GM21825 (cell line): ENCODE measurements at regions not wholly inside any gene's neighbourhood (a gene's known extent, or its start where the extent isn't known, plus 50 kb on each side); places are given as distances from the start of the nearest gene placed in this dataset.

ENCODE experiments used
- ATAC-seq: cut with Tn5 transposase; IDR thresholded peaks from one replicate; pipeline ENCODE4 v1.9.1; 2021; ENCODE audit warnings: mild to moderate bottlenecking, moderate library complexity; ENCODE audit not compliant: unreplicated experiment

GRCh38 chr6:9957215-9957759 is 457.6 kb downstream of the TFAP2A start:
- ATAC-seq = no peak

- no peak for ATAC-seq
Observed at GRCh38 chr6:9948678-9949077, 466.2 kb downstream of the TFAP2A start.

GRCh38 chr6:9943986-9944385 is 470.9 kb downstream of the TFAP2A start:
- no peak for ATAC-seq

- no peak for ATAC-seq
Observed at GRCh38 chr6:9943026-9943425, 471.8 kb downstream of the TFAP2A start.

GRCh38 chr6:9942131-9942530 is 472.7 kb downstream of the TFAP2A start:
- no peak for ATAC-seq

GRCh38 chr6:9938801-9939200 is 476.1 kb downstream of the TFAP2A start:
- ATAC-seq = no peak

GRCh38 chr6:9937031-9937763 is 477.7 kb downstream of the TFAP2A start:
- ATAC-seq = no peak

GRCh38 chr6:9936551-9936950 is 478.3 kb downstream of the TFAP2A start:
- ATAC-seq = no peak

GRCh38 chr6:9933677-9934076 is 481.2 kb downstream of the TFAP2A start:
- no peak for ATAC-seq

- ATAC-seq = no peak
Observed at GRCh38 chr6:9927275-9927674, 487.6 kb downstream of the TFAP2A start.

GRCh38 chr6:9924971-9925370 is 489.9 kb downstream of the TFAP2A start:
- ATAC-seq = no peak

- no peak for ATAC-seq
Observed at GRCh38 chr6:9921366-9921765, 493.5 kb downstream of the TFAP2A start.

- ATAC-seq = no peak
Observed at GRCh38 chr6:9914951-9915350, 499.9 kb downstream of the TFAP2A start.

- no peak for ATAC-seq
Observed at GRCh38 chr6:9901376-9901775, 513.5 kb downstream of the TFAP2A start.

- ATAC-seq = no peak
Observed at GRCh38 chr6:9896806-9897205, 518.1 kb downstream of the TFAP2A start.

GRCh38 chr6:9890893-9891292 is 524.0 kb downstream of the TFAP2A start:
- no peak for ATAC-seq

- no peak for ATAC-seq
Observed at GRCh38 chr6:9890469-9890868, 524.4 kb downstream of the TFAP2A start.

- no peak for ATAC-seq
Observed at GRCh38 chr6:9878535-9878934, 536.3 kb downstream of the TFAP2A start.

- no peak for ATAC-seq
Observed at GRCh38 chr6:9875605-9876353, 539.1 kb downstream of the TFAP2A start.

- no peak for ATAC-seq
Observed at GRCh38 chr6:9862603-9863167, 552.2 kb downstream of the TFAP2A start.

GRCh38 chr6:9851541-9852380 is 563.1 kb downstream of the TFAP2A start:
- no peak for ATAC-seq
